Testis (tissue), 2 donors: ENCODE measurements at regions not wholly inside any gene's neighbourhood (a gene's known extent, or its start where the extent isn't known, plus 50 kb on each side); places are given as distances from the start of the nearest gene placed in this dataset.

Experiments used
- DNase-seq: peaks from one replicate; pipeline ENCODE4 v3.0.0-alpha.2; 2019
- H3K27ac ChIP-seq, 2 donors: fragments of 200-600 bp; sonication (generic); one replicate each; pipeline ENCODE4 v1.5.1; 2019
- H3K27me3 ChIP-seq: fragments of 200-600 bp; sonication (generic); one replicate; pipeline ENCODE4 v1.5.1; 2019
- H3K36me3 ChIP-seq: fragments of 200-600 bp; sonication (generic); one replicate; pipeline ENCODE4 v1.5.1; 2017; ENCODE audit warnings: low read depth; ENCODE audit errors: missing control alignments
- H3K4me1 ChIP-seq: fragments of 200-600 bp; sonication (generic); one replicate; pipeline ENCODE4 v1.5.1; 2019
- H3K4me3 ChIP-seq, 2 donors: fragments of 200-600 bp; sonication (generic); one replicate each; pipeline ENCODE4 v1.5.1; 2017 to 2019
- H3K9me3 ChIP-seq: fragments of 200-600 bp; sonication (generic); one replicate; pipeline ENCODE4 v1.5.1; 2017
- CTCF ChIP-seq, 3 experiments: fragments of 450-650 bp in 2 of 3; fragments of 200-600 bp in 1 of 3; sonication (generic) in 1 of 3; IDR thresholded peaks; one replicate each; pipeline ENCODE4 v1.5.1; 2016 to 2019; ENCODE audit warnings: antibody characterized with exemption in 3 of 3, mild to moderate bottlenecking in 2 of 3, moderate library complexity in 1 of 3
- POLR2A ChIP-seq: fragments of 450-650 bp; IDR thresholded peaks from one replicate; pipeline ENCODE4 v1.6.1; 2017; ENCODE audit warnings: antibody characterized with exemption, mild to moderate bottlenecking, moderate library complexity
- WGBS, 2 donors: methylation state at CpG; one replicate each; pipeline ENCODE4 v1.1.5; 2018; 5-methylcytosine and 5-hydroxymethylcytosine counted together
- intact Hi-C: fragments of 100-400 bp; cut with DNase I; formaldehyde crosslinking; loops from one replicate; pipeline ENCODE4 v1.15.1; 2023; ENCODE audit warnings: low total_unique reads

DNA sequence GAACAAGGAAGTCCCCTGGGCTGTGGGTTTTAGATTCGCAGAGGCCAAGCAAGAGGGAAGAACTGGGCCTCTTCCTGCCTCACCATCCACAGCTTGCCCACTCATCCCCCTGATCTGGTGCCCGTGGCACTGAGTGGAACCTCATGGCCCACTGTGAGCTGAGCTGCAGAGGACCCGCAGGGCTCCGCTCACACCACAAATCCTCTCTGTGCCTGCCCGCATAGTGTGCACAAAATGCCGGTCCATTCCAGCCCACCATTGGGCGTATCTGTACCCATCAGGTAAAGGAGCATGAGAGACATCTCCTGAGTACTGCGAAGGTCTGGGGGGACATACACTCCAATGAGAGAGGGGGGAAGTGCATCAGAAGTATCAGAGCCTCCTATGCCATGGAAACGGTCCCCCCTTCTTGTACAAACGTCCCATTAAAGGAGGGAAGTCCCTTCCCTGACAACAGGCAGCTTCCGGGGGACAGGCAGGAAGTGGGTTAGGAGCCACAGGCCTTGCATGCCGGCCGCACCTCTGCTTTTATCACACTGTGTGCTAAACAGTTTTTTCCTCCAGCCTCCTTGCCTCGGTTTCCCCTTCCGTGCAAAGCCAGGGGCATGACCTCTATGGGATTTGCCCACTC is 309.4 kb upstream of the DIO3 start:
- H3K9me3 ChIP-seq = no peaks in the 10 kb centered on the region
- no peak overlapping the region for H3K27ac ChIP-seq
- intact Hi-C loops = no loop called here
- WGBS, 2 donors = 75 to 84% methylated on average over 7 to 15 of the region's 15 CpGs
- no peak overlapping the region for H3K4me3 ChIP-seq
- H3K4me1 ChIP-seq = peaks cover 17% of the 10 kb centered on the region
- H3K36me3 ChIP-seq = no peaks in the 10 kb centered on the region
- H3K27me3 ChIP-seq = no peaks in the 10 kb centered on the region
- DNase-seq = no peak
- TF ChIP-seq CTCF (IDR thresholded peaks at IDR 0.05) (no peak), POLR2A (no peak)

GRCh38 chr14:101252443-101253214 is 308.7 kb upstream of the DIO3 start:
- no peaks in the 10 kb centered on the region for H3K36me3 ChIP-seq
- intact Hi-C loops = no loop called here
- H3K9me3 ChIP-seq = no peaks in the 10 kb centered on the region
- peaks cover 17% of the 10 kb centered on the region for H3K4me1 ChIP-seq
- no peak for DNase-seq
- WGBS, 2 donors = 90 to 94% methylated on average over 12 to 13 of the region's 13 CpGs
- H3K27ac ChIP-seq = no peak overlapping the region
- H3K27me3 ChIP-seq = no peaks in the 10 kb centered on the region
- TF ChIP-seq POLR2A (no peak), CTCF (IDR thresholded peaks at IDR 0.05) (no peak)
- no peak overlapping the region for H3K4me3 ChIP-seq

DNA sequence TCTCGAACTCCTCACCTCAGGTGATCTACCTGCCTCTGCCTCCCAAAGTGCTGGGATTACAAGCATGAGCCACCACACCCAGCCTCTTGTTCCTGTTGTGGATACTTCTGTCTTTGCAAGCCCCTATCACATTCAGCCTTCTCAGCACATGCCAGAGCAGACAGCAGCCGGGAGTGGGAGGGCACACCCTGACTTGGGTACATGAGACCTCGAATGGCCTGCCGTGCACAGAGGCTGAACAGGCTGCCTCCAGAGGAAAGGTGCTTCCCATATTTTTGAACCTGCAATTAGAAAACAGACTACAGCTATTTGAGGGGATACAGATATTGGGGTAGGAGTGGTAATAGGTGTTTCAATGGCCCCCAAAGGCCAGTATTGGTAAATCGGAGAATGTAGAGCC is 307.3 kb upstream of the DIO3 start:
- intact Hi-C loops = no loop called here
- 87 to 91% methylated on average over 5 of the region's 5 CpGs for WGBS, 2 donors
- H3K27ac ChIP-seq = peak overlapping the region; percentile 19 to 83
- H3K36me3 ChIP-seq = no peaks in the 10 kb centered on the region
- H3K4me3 ChIP-seq = no peak overlapping the region
- no peaks in the 10 kb centered on the region for H3K9me3 ChIP-seq
- no peak for TF ChIP-seq POLR2A
- TF ChIP-seq CTCF (IDR thresholded peaks at IDR 0.05) = no peak
- H3K27me3 ChIP-seq = no peaks in the 10 kb centered on the region
- peaks cover 17% of the 10 kb centered on the region for H3K4me1 ChIP-seq
- no peak for DNase-seq

DNA sequence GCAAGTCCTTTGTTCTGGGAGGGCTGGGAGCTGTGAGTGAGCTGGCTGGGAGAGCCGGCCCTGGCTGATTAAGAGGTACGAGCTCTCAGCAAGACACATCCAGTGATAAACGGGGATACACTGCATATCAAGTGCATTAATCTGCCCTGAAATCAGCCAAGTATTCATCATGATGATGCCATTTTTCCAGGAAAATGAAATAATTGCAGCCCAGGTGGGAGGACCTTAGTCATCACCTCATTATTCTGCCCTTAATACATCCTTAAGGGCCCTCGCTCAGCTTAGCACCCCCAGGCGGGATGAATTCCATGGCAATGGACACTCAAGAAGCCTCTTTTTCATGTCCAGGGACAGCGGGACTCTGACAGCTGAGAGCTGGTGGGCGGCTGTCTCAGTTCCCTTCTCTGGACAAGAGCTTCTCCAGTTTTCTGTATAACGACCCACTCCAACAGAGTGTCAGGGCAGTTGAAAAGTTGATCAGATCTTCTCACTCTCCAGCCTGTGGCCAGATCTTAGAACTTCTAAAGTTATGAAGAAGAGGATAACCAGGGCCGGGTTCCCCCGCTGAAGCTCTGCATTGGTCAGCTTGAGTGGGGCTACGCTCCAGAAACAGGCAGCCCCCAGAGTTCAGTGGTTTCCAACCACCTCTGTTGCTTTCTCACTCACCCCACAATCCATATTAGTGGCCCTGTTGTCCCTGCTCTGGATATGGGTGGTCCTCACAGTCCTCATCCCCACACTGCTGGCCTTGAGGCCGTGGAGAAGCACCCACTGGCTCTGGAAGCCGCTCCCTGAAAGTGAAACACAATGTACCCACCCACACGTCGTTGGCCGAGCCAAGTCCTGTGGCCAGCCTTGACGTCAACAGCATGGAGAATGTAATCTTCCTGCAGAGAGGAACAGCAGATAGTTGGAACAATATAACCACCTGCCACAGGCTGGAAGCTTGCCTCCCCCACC is 306.2 kb upstream of the DIO3 start:
- no peaks in the 10 kb centered on the region for H3K27me3 ChIP-seq
- 44 to 54% methylated on average over 17 of the region's 17 CpGs for WGBS, 2 donors
- peak overlapping the region; percentile 19 to 83 for H3K27ac ChIP-seq
- H3K9me3 ChIP-seq = no peaks in the 10 kb centered on the region
- H3K4me1 ChIP-seq = peaks cover 17% of the 10 kb centered on the region
- intact Hi-C loops = no loop called here
- no peak overlapping the region for H3K4me3 ChIP-seq
- H3K36me3 ChIP-seq = no peaks in the 10 kb centered on the region
- TF ChIP-seq POLR2A (no peak), CTCF (IDR thresholded peaks at IDR 0.05) (no peak)
- DNase-seq = peak; percentile 84
